GM12878 (cell line): ENCODE measurements at regions not wholly inside any gene's neighbourhood (a gene's known extent, or its start where the extent isn't known, plus 50 kb on each side); places are given as distances from the start of the nearest gene placed in this dataset.

ENCODE experiments used
- ATAC-seq: fragments of 200-7000 bp; cut with Tn5 transposase; 3 replicates; pipeline ENCODE4 v1.9.1; 2020; ENCODE audit warnings: mild to moderate bottlenecking, moderate library complexity
- BruUV-seq: library from RNA; stranded (reverse); fragments of 400-500 nt; replicated peaks from 2 replicates; lab custom pipeline; 2021; lab: Mats Ljungman, UMichigan
- CTCF ChIA-PET: fragments of 300-600 bp; sonication (Branson Sonifier 250); formaldehyde crosslinking; extraction: SDS; loops from one replicate; lab custom pipeline; 2021; ENCODE audit warnings: inconsistent platforms; lab: Yijun Ruan, JAX
- POLR2A ChIA-PET: fragments of 350-600 bp; formaldehyde crosslinking; extraction: SDS; loops from one replicate; lab custom pipeline; 2021; ENCODE audit warnings: inconsistent platforms; lab: Charles Lee
- RAD21 ChIA-PET: fragments of 300-600 bp; sonication (Branson Sonifier 250); formaldehyde crosslinking; loops from one replicate; lab custom pipeline; 2023; ENCODE audit warnings: antibody characterized with exemption; ENCODE audit not compliant: unreplicated experiment; lab: Charles Lee
- SMC1A ChIA-PET: fragments of 300-600 bp; sonication (Branson Sonifier 250); formaldehyde crosslinking; loops from one replicate; lab custom pipeline; 2023; ENCODE audit not compliant: unreplicated experiment, uncharacterized antibody; lab: Charles Lee
- DNase-seq: peaks from one replicate; pipeline ENCODE4 v3.0.0-alpha.2; 2011; ENCODE audit warnings: low read depth, low spot score
- FAIRE-seq: peaks from 3 replicates; lab custom pipeline; 2011; peaks lifted over from hg19 to GRCh38; lab: Jason Lieb, UNC
- H2AFZ ChIP-seq: 2 replicates; pipeline ENCODE4 v1.6.0; 2011; ENCODE audit warnings: low read depth, low read length, control low read depth; ENCODE audit not compliant: control insufficient read depth
- H3K27ac ChIP-seq: 2 replicates; pipeline ENCODE4 v1.5.1; 2011; ENCODE audit warnings: control low read depth; ENCODE audit not compliant: control insufficient read depth, insufficient read depth
- H3K27me3 ChIP-seq, 2 experiments: replicated peaks in 1 of 2; 2 replicates each; pipeline versions ENCODE4 v1.6.0 to v1.6.1; 2011; ENCODE audit warnings: low read length in 1 of 2; ENCODE audit not compliant: control insufficient read depth in 2 of 2, insufficient read depth in 2 of 2
- H3K36me3 ChIP-seq, 2 experiments: 2 replicates each; pipeline ENCODE4 v1.5.1; 2011; ENCODE audit warnings: low read length in 1 of 2; ENCODE audit not compliant: control insufficient read depth in 2 of 2, insufficient read depth in 2 of 2
- H3K4me1 ChIP-seq: 2 replicates; pipeline ENCODE4 v1.6.1; 2011; ENCODE audit warnings: mild to moderate bottlenecking, low read length, moderate library complexity, mixed read lengths; ENCODE audit not compliant: control insufficient read depth, insufficient read depth
- H3K4me2 ChIP-seq: 2 replicates; pipeline ENCODE4 v1.6.0; 2011; ENCODE audit warnings: control low read depth; ENCODE audit not compliant: control insufficient read depth, insufficient read depth
- H3K4me3 ChIP-seq: fragments of 200-600 bp; sonication (generic); 2 replicates; pipeline ENCODE4 v1.5.1; 2016
- H3K79me2 ChIP-seq: 2 replicates; pipeline ENCODE4 v1.6.0; 2011; ENCODE audit warnings: low read length; ENCODE audit not compliant: control insufficient read depth, insufficient read depth
- H3K9ac ChIP-seq: 2 replicates; pipeline ENCODE4 v1.8.0; 2011; ENCODE audit warnings: low read length, control low read depth, mixed read lengths; ENCODE audit not compliant: control insufficient read depth, insufficient read depth
- H3K9me3 ChIP-seq: replicated peaks from 3 replicates; pipeline ENCODE4 v1.5.1; 2011; ENCODE audit warnings: mild to moderate bottlenecking, low read length; ENCODE audit not compliant: control insufficient read depth, insufficient read depth
- H4K20me1 ChIP-seq: 2 replicates; pipeline ENCODE4 v1.6.0; 2011; ENCODE audit not compliant: control insufficient read depth, insufficient read depth
- HCFC1 ChIP-seq: fragments of 150-350 bp; IDR thresholded peaks from 2 replicates; pipeline ENCODE4 v1.6.1; 2014; ENCODE audit warnings: low read length
- HDGF ChIP-seq: fragments of 450-650 bp; IDR thresholded peaks from 2 replicates; pipeline ENCODE4 v1.6.1; 2016; ENCODE audit warnings: antibody characterized with exemption
- MEF2A ChIP-seq: IDR thresholded peaks from 2 replicates; pipeline ENCODE4 v1.6.1; 2011; ENCODE audit warnings: low read depth, mild to moderate bottlenecking, low read length, moderate library complexity; ENCODE audit not compliant: insufficient read depth
- NR2C2 ChIP-seq: IDR thresholded peaks from 2 replicates; pipeline ENCODE4 v1.6.1; 2011; ENCODE audit warnings: borderline replicate concordance, low read depth; ENCODE audit not compliant: control insufficient read depth, insufficient read length
- NR2F1 ChIP-seq: fragments of 450-650 bp; conservative IDR thresholded peaks from 2 replicates; pipeline ENCODE4 v1.6.1; 2017; ENCODE audit warnings: mild to moderate bottlenecking
- RUNX3 ChIP-seq: IDR thresholded peaks from 2 replicates; pipeline ENCODE4 v1.6.1; 2012; ENCODE audit warnings: low read length, inconsistent platforms
- TARDBP ChIP-seq: IDR thresholded peaks from 2 replicates; pipeline ENCODE4 v1.6.1; 2016; ENCODE audit warnings: borderline replicate concordance
- WRNIP1 ChIP-seq: IDR thresholded peaks from 2 replicates; pipeline ENCODE4 v1.6.1; 2011; ENCODE audit warnings: low read depth, low read length, improper control_type of control experiment, borderline replicate concordance
- ZNF592 ChIP-seq: fragments of 450-650 bp; IDR thresholded peaks from 2 replicates; pipeline ENCODE4 v1.6.1; 2017; ENCODE audit warnings: mild to moderate bottlenecking, moderate library complexity
- ZSCAN29 ChIP-seq: fragments of 450-650 bp; IDR thresholded peaks from 2 replicates; pipeline ENCODE4 v1.6.1; 2017; ENCODE audit warnings: mild to moderate bottlenecking, moderate library complexity
- WGBS: methylation state at CpG from one replicate; pipeline ENCODE4 v1.1.6; 2016; ENCODE audit warnings: low lambda C conversion rate; ENCODE audit not compliant: insufficient replicate concordance, insufficient coverage; ENCODE audit errors: missing lambda C conversion rate; 5-methylcytosine and 5-hydroxymethylcytosine counted together
- in situ Hi-C: fragments of 300-500 bp; cut with MboI; formaldehyde crosslinking; loops from 9 replicates; pipeline ENCODE4 v1.14.3; 2018; ENCODE audit warnings: mixed read lengths
- intact Hi-C: fragments of 100-400 bp; cut with micrococcal nuclease; formaldehyde crosslinking; loops from one replicate; pipeline ENCODE4 v1.14.2; 2022; ENCODE audit not compliant: unreplicated experiment
- TF ChIP-seq, protein P1 (sequence below): fragments of 450-650 bp; conservative IDR thresholded peaks from 2 replicates; pipeline ENCODE4 v1.6.1; 2017; ENCODE audit warnings: mild to moderate bottlenecking, moderate library complexity

DNA sequence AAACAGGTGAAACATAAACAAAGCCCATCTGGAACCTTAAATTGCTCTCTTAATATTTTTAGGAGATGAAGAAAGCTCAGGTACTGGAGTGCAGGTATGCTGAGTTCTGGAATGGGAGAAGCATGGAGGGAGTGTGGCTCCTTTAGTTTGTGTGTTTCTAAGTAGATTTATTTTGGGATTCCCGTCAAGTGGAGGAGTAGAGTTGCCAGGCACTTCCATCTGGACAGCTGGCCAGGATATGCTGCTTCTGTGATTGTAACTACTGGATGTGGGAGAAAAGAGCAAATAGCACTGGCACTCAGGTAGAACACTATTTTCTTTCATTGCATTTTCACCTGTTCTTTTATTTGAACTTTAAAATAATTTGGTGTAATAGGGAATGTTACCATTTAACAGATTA lies 182.3 kb upstream of the MAST4 start:
- H3K79me2 ChIP-seq: no peaks in the 10 kb centered on the region
- no peak overlapping the region for H3K4me2 ChIP-seq
- ChIA-PET CTCF (interaction anchor here (0.6 kb wide), 1 partner anchor 20 kb away, joined by 3 read pairs; no protein-coding TSS in a partner anchor), POLR2A (no interaction called here)
- no peak overlapping the region for H2AFZ ChIP-seq
- no peak overlapping the region for H3K27ac ChIP-seq
- 17% methylated on average over 1 of the region's 1 CpG for WGBS
- H4K20me1 ChIP-seq: no peaks in the 10 kb centered on the region
- TF ChIP-seq NR2C2: no peak
- TF ChIP-seq MEF2A: no peak
- TF ChIP-seq ZNF592: no peak
- TF ChIP-seq NR2F1: no peak
- TF ChIP-seq, protein P1, sequence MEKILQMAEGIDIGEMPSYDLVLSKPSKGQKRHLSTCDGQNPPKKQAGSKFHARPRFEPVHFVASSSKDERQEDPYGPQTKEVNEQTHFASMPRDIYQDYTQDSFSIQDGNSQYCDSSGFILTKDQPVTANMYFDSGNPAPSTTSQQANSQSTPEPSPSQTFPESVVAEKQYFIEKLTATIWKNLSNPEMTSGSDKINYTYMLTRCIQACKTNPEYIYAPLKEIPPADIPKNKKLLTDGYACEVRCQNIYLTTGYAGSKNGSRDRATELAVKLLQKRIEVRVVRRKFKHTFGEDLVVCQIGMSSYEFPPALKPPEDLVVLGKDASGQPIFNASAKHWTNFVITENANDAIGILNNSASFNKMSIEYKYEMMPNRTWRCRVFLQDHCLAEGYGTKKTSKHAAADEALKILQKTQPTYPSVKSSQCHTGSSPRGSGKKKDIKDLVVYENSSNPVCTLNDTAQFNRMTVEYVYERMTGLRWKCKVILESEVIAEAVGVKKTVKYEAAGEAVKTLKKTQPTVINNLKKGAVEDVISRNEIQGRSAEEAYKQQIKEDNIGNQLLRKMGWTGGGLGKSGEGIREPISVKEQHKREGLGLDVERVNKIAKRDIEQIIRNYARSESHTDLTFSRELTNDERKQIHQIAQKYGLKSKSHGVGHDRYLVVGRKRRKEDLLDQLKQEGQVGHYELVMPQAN: no peak
- no peak for TF ChIP-seq HDGF
- no peak for TF ChIP-seq RUNX3
- no peak for TF ChIP-seq HCFC1
- no peak for TF ChIP-seq WRNIP1
- no peak for TF ChIP-seq ZSCAN29
- TF ChIP-seq TARDBP: no peak
- TF ChIP-seq, all 136 proteins: peak for 0
- no peak for ATAC-seq
- Histone ChIP-seq H3K36me3 (no peaks in the 10 kb centered on the region), H3K4me1 (no peaks in the 10 kb centered on the region), H3K9me3 (no peaks in the 10 kb centered on the region), H3K27me3 (no peaks in the 10 kb centered on the region; a peak in 1 of 4 replicates), H3K9ac (no peak overlapping the region), H3K4me3 (no peak overlapping the region)
- in situ Hi-C loops (no loop called here), intact Hi-C loops (no loop called here)
- FAIRE-seq: no peak
- DNase-seq: no peak
- ChIA-PET RAD21 (no interaction called here), SMC1A (no interaction called here)
- BruUV-seq: no TSS peak
